Right atrium auricular region (tissue), 2 donors: ENCODE measurements at regions not wholly inside any gene's neighbourhood (a gene's known extent, or its start where the extent isn't known, plus 50 kb on each side); places are given as distances from the start of the nearest gene placed in this dataset.

Source experiments
- DNase-seq: peaks from one replicate; pipeline ENCODE4 v3.0.0-alpha.2; 2019; ENCODE audit warnings: low spot score
- H3K27ac ChIP-seq, 2 donors: fragments of 200-600 bp; sonication (generic); 1 replicate in 1 of 2; 2 replicates in 1 of 2; pipeline ENCODE4 v1.5.1; 2016 to 2019
- H3K27me3 ChIP-seq, 2 donors: fragments of 200-600 bp; sonication (generic); one replicate each; pipeline versions ENCODE4 v1.5.1 to v1.6.0; 2017 to 2019
- H3K36me3 ChIP-seq: fragments of 200-600 bp; sonication (generic); one replicate; pipeline ENCODE4 v1.5.1; 2016
- H3K4me1 ChIP-seq, 2 donors: fragments of 200-600 bp; sonication (generic); one replicate each; pipeline versions ENCODE4 v1.5.1 to v1.6.0; 2017 to 2019
- H3K4me3 ChIP-seq, 2 donors: fragments of 200-600 bp; sonication (generic); 1 replicate in 1 of 2; 2 replicates in 1 of 2; pipeline ENCODE4 v1.5.1; 2017 to 2019; ENCODE audit warnings: mild to moderate bottlenecking in 1 of 2, moderate library complexity in 1 of 2
- H3K9me3 ChIP-seq, 2 donors: fragments of 200-600 bp; sonication (generic); one replicate each; pipeline ENCODE4 v1.5.1; 2019
- TF ChIP-seq, protein P1 (sequence below), 2 donors: fragments of 200-600 bp; sonication (generic); IDR thresholded peaks; one replicate each; pipeline ENCODE4 v1.5.1; 2019; ENCODE audit warnings: antibody characterized with exemption in 2 of 2

DNA sequence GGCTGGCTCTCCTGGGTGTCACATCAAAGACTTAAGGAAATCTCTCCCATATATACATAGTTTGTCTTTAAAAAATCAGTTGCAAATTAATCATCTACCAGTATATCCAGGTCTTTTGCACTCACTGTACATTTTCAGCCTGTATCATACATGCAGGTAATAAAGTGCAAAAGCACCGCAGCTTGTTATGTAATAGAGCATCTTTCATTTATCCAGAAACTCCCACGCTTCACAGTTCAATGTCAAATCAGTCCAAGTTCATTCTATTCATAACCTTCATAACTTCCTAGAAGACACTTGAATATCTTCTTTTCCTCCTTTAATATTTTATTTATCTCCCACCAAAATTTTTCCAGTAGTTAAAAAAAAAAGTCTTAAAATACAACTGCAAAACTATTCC lies 89.6 kb upstream of the KCTD1 start:
- Histone ChIP-seq H3K27me3 (no peaks in the 10 kb centered on the region), H3K36me3 (no peaks in the 10 kb centered on the region), H3K4me1 (no peaks in the 10 kb centered on the region), H3K27ac (no peak overlapping the region), H3K9me3 (no peaks in the 10 kb centered on the region), H3K4me3 (no peak overlapping the region)
- no peak for DNase-seq
- TF ChIP-seq, protein P1, sequence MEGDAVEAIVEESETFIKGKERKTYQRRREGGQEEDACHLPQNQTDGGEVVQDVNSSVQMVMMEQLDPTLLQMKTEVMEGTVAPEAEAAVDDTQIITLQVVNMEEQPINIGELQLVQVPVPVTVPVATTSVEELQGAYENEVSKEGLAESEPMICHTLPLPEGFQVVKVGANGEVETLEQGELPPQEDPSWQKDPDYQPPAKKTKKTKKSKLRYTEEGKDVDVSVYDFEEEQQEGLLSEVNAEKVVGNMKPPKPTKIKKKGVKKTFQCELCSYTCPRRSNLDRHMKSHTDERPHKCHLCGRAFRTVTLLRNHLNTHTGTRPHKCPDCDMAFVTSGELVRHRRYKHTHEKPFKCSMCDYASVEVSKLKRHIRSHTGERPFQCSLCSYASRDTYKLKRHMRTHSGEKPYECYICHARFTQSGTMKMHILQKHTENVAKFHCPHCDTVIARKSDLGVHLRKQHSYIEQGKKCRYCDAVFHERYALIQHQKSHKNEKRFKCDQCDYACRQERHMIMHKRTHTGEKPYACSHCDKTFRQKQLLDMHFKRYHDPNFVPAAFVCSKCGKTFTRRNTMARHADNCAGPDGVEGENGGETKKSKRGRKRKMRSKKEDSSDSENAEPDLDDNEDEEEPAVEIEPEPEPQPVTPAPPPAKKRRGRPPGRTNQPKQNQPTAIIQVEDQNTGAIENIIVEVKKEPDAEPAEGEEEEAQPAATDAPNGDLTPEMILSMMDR (IDR thresholded peaks at IDR 0.05), result no peak

DNA sequence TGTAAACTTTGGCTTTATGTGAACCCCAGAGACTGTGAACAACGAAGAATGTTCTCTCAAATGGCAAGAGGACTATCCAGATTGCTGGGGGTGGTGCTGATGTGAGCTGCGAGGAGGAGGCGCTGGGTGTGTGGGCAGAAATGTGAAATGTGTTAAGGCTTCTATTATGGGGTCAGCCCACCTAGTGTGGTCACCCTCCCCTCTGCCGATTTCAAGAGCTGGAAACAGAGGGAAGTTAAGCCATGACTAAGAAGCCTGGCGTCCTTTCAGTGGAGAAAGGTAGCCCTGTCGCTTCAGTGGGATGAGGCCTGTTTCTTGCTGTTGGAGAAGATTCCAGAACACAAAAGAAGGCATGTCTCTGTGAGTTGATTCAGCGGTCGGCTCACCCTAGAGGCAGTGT lies 89.0 kb upstream of the KCTD1 start:
- H3K36me3 ChIP-seq, result no peaks in the 10 kb centered on the region
- H3K9me3 ChIP-seq, result no peaks in the 10 kb centered on the region
- no peak for DNase-seq
- TF ChIP-seq, protein P1 (IDR thresholded peaks at IDR 0.05), result no peak
- H3K27me3 ChIP-seq, result no peaks in the 10 kb centered on the region
- no peak overlapping the region for H3K27ac ChIP-seq
- no peak overlapping the region for H3K4me3 ChIP-seq
- H3K4me1 ChIP-seq, result no peaks in the 10 kb centered on the region

DNA sequence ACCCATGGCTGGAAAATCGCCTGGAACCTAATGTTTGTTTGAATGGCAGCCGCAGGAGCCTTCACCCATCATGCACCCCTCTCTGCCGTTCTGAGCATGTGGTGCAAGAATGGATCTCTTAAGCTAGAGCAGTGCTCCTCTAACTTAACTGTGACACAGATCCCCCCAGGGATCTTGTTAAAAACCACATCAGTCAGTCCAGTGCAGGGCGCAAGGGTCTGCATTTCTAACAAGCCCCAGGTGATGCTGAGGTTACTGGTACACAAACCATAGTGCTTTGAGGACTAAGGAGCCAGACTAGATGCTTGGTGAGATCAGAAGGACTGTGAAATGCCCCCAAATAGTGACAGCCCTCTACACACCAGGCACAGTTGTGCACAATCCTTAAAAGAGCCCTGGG lies 87.1 kb upstream of the KCTD1 start:
- Histone ChIP-seq H3K4me1 (no peaks in the 10 kb centered on the region), H3K27me3 (no peaks in the 10 kb centered on the region), H3K9me3 (no peaks in the 10 kb centered on the region), H3K27ac (no peak overlapping the region), H3K4me3 (no peak overlapping the region), H3K36me3 (no peaks in the 10 kb centered on the region)
- TF ChIP-seq, protein P1 (IDR thresholded peaks at IDR 0.05), result no peak
- DNase-seq, result no peak

DNA sequence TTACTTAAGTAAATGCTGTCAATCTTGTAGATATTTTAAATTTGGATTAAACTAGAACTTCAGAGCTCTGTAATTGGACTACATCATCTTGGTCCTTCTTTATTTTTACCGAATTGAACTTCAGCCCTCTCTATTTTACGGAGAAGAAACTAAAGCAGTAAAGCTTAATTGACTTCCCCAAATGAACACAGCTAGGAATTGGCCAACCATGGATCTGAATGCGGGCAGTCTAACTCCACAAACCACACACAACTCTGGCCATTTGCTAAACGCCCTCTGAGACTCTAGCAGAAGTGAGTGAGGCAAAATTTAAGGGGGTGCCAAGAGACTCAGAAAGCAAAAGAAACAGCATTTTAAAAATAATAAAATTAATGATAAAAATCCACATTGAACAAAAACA lies 86.3 kb upstream of the KCTD1 start:
- Histone ChIP-seq H3K36me3 (no peaks in the 10 kb centered on the region), H3K27me3 (no peaks in the 10 kb centered on the region), H3K27ac (no peak overlapping the region), H3K4me3 (no peak overlapping the region), H3K9me3 (no peaks in the 10 kb centered on the region), H3K4me1 (no peaks in the 10 kb centered on the region)
- no peak for DNase-seq
- TF ChIP-seq, protein P1 (IDR thresholded peaks at IDR 0.05), result no peak

DNA sequence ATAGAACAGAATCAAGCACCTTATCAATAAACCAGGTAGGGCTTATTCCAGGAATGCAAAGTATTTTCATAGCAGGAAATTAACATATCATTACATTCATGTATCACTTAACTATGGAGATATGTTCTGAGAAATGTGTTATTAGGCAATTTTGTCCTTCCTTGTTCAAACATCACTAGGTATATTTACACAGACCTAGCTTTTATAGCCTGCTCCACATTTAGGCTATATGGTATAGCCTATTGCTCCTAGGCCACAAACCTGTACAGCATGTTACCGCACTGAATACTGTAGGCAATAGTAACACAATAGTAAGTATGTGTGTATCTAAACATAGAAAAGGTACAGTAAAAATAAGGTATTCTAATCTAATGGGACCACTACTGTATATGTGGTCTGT lies 82.8 kb upstream of the KCTD1 start:
- H3K27ac ChIP-seq, result no peak overlapping the region
- TF ChIP-seq, protein P1 (IDR thresholded peaks at IDR 0.05), result no peak

DNA sequence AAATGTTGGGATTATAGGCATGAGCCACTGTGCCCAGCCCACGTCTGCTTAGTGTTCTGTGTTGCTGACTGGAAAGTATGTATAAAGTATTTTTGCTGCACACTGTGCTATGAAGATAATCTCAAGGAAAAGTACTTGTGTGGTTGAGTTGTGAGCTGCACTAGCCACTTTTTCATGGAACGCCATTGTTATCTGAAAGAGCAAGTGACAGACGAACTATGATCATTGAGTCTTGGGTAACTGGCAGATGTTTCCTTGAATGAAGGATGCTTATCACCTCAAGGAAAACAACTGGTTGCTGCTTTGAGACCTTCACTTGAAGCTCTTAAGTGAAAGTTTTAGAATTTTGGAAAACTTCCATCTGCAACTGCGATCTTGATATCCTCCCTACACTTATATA lies 82.2 kb upstream of the KCTD1 start:
- H3K9me3 ChIP-seq, result no peaks in the 10 kb centered on the region
- TF ChIP-seq, protein P1 (IDR thresholded peaks at IDR 0.05), result no peak
- H3K4me1 ChIP-seq, result no peaks in the 10 kb centered on the region
- no peak overlapping the region for H3K4me3 ChIP-seq
- H3K27ac ChIP-seq, result no peak overlapping the region
- H3K36me3 ChIP-seq, result no peaks in the 10 kb centered on the region
- DNase-seq, result no peak
- no peaks in the 10 kb centered on the region for H3K27me3 ChIP-seq

More for the DNA sequence above, 82.8 kb upstream of the KCTD1 start:
- DNase-seq, result no peak
- no peaks in the 10 kb centered on the region for H3K36me3 ChIP-seq
- H3K27me3 ChIP-seq, result no peaks in the 10 kb centered on the region
- H3K9me3 ChIP-seq, result no peaks in the 10 kb centered on the region
- no peaks in the 10 kb centered on the region for H3K4me1 ChIP-seq
- H3K4me3 ChIP-seq, result no peak overlapping the region
